Right lobe of liver (tissue), 4 donors: ENCODE measurements at regions not wholly inside any gene's neighbourhood (a gene's known extent, or its start where the extent isn't known, plus 50 kb on each side); places are given as distances from the start of the nearest gene placed in this dataset.

Experiments
- POLR2A ChIP-seq: fragments of 450-650 bp; IDR thresholded peaks from one replicate; pipeline ENCODE4 v1.6.1; 2017; ENCODE audit warnings: antibody characterized with exemption, mild to moderate bottlenecking
- TF ChIP-seq, protein P1 (sequence below), 4 donors: fragments of 200-600 bp in 3 of 4; fragments of 450-650 bp in 1 of 4; IDR thresholded peaks; one replicate each; pipeline versions ENCODE4 v1.5.1 to v1.8.0; 2016 to 2022; ENCODE audit warnings: antibody characterized with exemption in 4 of 4, mild to moderate bottlenecking in 2 of 4
- donor health status: DM: no; HTN: no; CAD: no.
- donor health status: DM: no; HTN: no; CAD: no.
- donor health status: DM: no; HTN: yes; CAD: no.

- no peak for TF ChIP-seq POLR2A
- TF ChIP-seq, protein P1, sequence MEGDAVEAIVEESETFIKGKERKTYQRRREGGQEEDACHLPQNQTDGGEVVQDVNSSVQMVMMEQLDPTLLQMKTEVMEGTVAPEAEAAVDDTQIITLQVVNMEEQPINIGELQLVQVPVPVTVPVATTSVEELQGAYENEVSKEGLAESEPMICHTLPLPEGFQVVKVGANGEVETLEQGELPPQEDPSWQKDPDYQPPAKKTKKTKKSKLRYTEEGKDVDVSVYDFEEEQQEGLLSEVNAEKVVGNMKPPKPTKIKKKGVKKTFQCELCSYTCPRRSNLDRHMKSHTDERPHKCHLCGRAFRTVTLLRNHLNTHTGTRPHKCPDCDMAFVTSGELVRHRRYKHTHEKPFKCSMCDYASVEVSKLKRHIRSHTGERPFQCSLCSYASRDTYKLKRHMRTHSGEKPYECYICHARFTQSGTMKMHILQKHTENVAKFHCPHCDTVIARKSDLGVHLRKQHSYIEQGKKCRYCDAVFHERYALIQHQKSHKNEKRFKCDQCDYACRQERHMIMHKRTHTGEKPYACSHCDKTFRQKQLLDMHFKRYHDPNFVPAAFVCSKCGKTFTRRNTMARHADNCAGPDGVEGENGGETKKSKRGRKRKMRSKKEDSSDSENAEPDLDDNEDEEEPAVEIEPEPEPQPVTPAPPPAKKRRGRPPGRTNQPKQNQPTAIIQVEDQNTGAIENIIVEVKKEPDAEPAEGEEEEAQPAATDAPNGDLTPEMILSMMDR (IDR thresholded peaks at IDR 0.05) = no peak
Observed at GRCh38 chr2:172276961-172277360, 150.4 kb upstream of the ITGA6 start.
